HepG2 (cell line): ENCODE measurements at regions not wholly inside any gene's neighbourhood (a gene's known extent, or its start where the extent isn't known, plus 50 kb on each side); places are given as distances from the start of the nearest gene placed in this dataset.

Source experiments
- ATAC-seq: fragments of 200-7000 bp; cut with Tn5 transposase; 3 replicates; pipeline ENCODE4 v1.9.1; 2020; ENCODE audit warnings: mild to moderate bottlenecking, moderate library complexity
- BruUV-seq: library from RNA; stranded (reverse); fragments of 400-500 nt; replicated peaks from 2 replicates; lab custom pipeline; 2021; lab: Mats Ljungman, UMichigan
- CTCF ChIA-PET: fragments of 300-600 bp; formaldehyde crosslinking; extraction: SDS; loops from one replicate; lab custom pipeline; 2021; ENCODE audit warnings: low total read pairs, inconsistent platforms, low intra/inter-chr PET ratio; lab: Yijun Ruan, JAX
- POLR2A ChIA-PET: fragments of 350-600 bp; sonication (Branson Sonifier 250); formaldehyde crosslinking; loops from one replicate; lab custom pipeline; 2020; ENCODE audit warnings: antibody characterized with exemption, inconsistent platforms; lab: Yijun Ruan, JAX
- DNase-seq: peaks from one replicate; pipeline ENCODE4 v3.0.0-alpha.2; 2015; ENCODE audit warnings: low spot score
- FAIRE-seq: peaks from 3 replicates; lab custom pipeline; 2011; peaks lifted over from hg19 to GRCh38; lab: Jason Lieb, UNC
- H2AFZ ChIP-seq: one replicate; pipeline ENCODE4 v1.6.1; 2011; ENCODE audit warnings: low read length, inconsistent platforms
- H3K27ac ChIP-seq: fragments of 300-600 bp; 3 replicates; pipeline ENCODE4 v1.8.0; 2011; ENCODE audit warnings: mixed run types, mild to moderate bottlenecking, mixed read lengths, low read length, inconsistent platforms; ENCODE audit not compliant: insufficient read depth; ENCODE audit errors: extremely low read length
- H3K27me3 ChIP-seq, 2 experiments: fragments of 200-600 bp in 1 of 2; 2 replicates in 1 of 2; 3 replicates in 1 of 2; pipeline versions ENCODE4 v1.6.0 to v1.8.0; 2011; ENCODE audit warnings: low read length in 2 of 2, mild to moderate bottlenecking in 2 of 2, moderate library complexity in 2 of 2, inconsistent platforms in 1 of 2; ENCODE audit not compliant: insufficient read depth in 2 of 2, control insufficient read depth in 1 of 2
- H3K36me3 ChIP-seq, 2 experiments: fragments of 200-600 bp in 1 of 2; replicated peaks in 1 of 2; 2 replicates in 1 of 2; 3 replicates in 1 of 2; pipeline versions ENCODE4 v1.5.1 to v1.8.0; 2011; ENCODE audit warnings: low read length in 2 of 2, inconsistent platforms in 1 of 2; ENCODE audit not compliant: insufficient read depth in 2 of 2, control insufficient read depth in 1 of 2
- H3K4me1 ChIP-seq: 2 replicates; pipeline ENCODE4 v1.5.1; 2012; ENCODE audit warnings: low read length, inconsistent platforms; ENCODE audit not compliant: insufficient read depth
- H3K4me2 ChIP-seq: 2 replicates; pipeline ENCODE4 v1.6.0; 2011; ENCODE audit warnings: low read depth, low read length, inconsistent platforms
- H3K4me3 ChIP-seq, 3 experiments: fragments of 200-600 bp in 1 of 3; sonication (generic), shearing (Covaris generic) in 1 of 3; replicated peaks in 1 of 3; 2 replicates each; pipeline ENCODE4 v1.5.1; 2011 to 2016; ENCODE audit warnings: low read length in 3 of 3, inconsistent platforms in 2 of 3, low read depth in 2 of 3, mild to moderate bottlenecking in 2 of 3, control low read depth in 1 of 3, mixed read lengths in 1 of 3; ENCODE audit not compliant: insufficient read depth in 1 of 3
- H3K79me2 ChIP-seq: one replicate; pipeline ENCODE4 v1.6.1; 2011; ENCODE audit warnings: low read length, inconsistent platforms; ENCODE audit not compliant: insufficient read depth
- H3K9ac ChIP-seq: 2 replicates; pipeline ENCODE4 v1.6.0; 2011; ENCODE audit warnings: mild to moderate bottlenecking, low read depth, low read length, inconsistent platforms; ENCODE audit not compliant: insufficient read depth
- H3K9me3 ChIP-seq: 2 replicates; pipeline ENCODE4 v1.5.1; 2012; ENCODE audit warnings: mild to moderate bottlenecking, low read length
- H4K20me1 ChIP-seq: 2 replicates; pipeline ENCODE4 v1.6.0; 2011; ENCODE audit warnings: inconsistent platforms, mild to moderate bottlenecking, low read length, moderate library complexity; ENCODE audit not compliant: insufficient read depth
- DNMT1 ChIP-seq: sonication (generic); formaldehyde crosslinking; IDR thresholded peaks from 2 replicates; pipeline ENCODE4 v1.5.1; 2020; ENCODE audit warnings: mild to moderate bottlenecking, missing genetic modification reagents
- ELF3 ChIP-seq: IDR thresholded peaks from 2 replicates; pipeline ENCODE4 v1.6.1; 2016; ENCODE audit warnings: missing genetic modification reagents, missing compliant biosample characterization
- ELK4 ChIP-seq: sonication (generic); formaldehyde crosslinking; IDR thresholded peaks from 2 replicates; pipeline ENCODE4 v1.9.0; 2021; ENCODE audit warnings: missing genetic modification reagents, borderline replicate concordance
- GLI4 ChIP-seq: sonication (generic); formaldehyde crosslinking; IDR thresholded peaks from 2 replicates; pipeline ENCODE4 v1.5.1; 2020; ENCODE audit warnings: missing genetic modification reagents, mild to moderate bottlenecking, moderate library complexity, borderline replicate concordance
- KDM4B ChIP-seq: sonication (generic); formaldehyde crosslinking; IDR thresholded peaks from 2 replicates; pipeline ENCODE4 v1.4.0; 2020; ENCODE audit warnings: missing genetic modification reagents
- NFE2L2 ChIP-seq: fragments of 150-350 bp; IDR thresholded peaks from 2 replicates; pipeline ENCODE4 v1.6.1; 2014; ENCODE audit warnings: low read length
- PHF21A ChIP-seq: sonication (generic); formaldehyde crosslinking; IDR thresholded peaks from 2 replicates; pipeline ENCODE4 v1.5.0; 2020; ENCODE audit warnings: mild to moderate bottlenecking, missing genetic modification reagents
- RBFOX2 ChIP-seq: fragments of 200-400 bp; formaldehyde crosslinking; IDR thresholded peaks from 2 replicates; pipeline ENCODE4 v1.6.1; 2017; ENCODE audit warnings: low read depth, mild to moderate bottlenecking, low read length
- REXO4 ChIP-seq: sonication (generic); formaldehyde crosslinking; IDR thresholded peaks from 2 replicates; pipeline ENCODE4 v1.8.0; 2022; ENCODE audit warnings: missing genetic modification reagents, mild to moderate bottlenecking, borderline replicate concordance
- SOX6 ChIP-seq, 2 experiments: fragments of 450-650 bp in 1 of 2; sonication (generic) in 1 of 2; formaldehyde crosslinking in 1 of 2; IDR thresholded peaks; 2 replicates each; pipeline versions ENCODE4 v1.4.0 to v1.6.1; 2017 to 2020; ENCODE audit warnings: antibody characterized with exemption in 1 of 2, mild to moderate bottlenecking in 1 of 2, missing genetic modification reagents in 1 of 2
- TARDBP ChIP-seq: sonication (generic); formaldehyde crosslinking; IDR thresholded peaks from 2 replicates; pipeline ENCODE4 v1.8.0; 2022; ENCODE audit warnings: mild to moderate bottlenecking, missing genetic modification reagents
- ZFP1 ChIP-seq: IDR thresholded peaks from 2 replicates; pipeline ENCODE4 v1.6.1; 2016
- ZFP62 ChIP-seq: sonication (generic); formaldehyde crosslinking; IDR thresholded peaks from 2 replicates; pipeline ENCODE4 v1.4.0; 2020; ENCODE audit warnings: missing genetic modification reagents
- ZNF251 ChIP-seq: sonication (generic); formaldehyde crosslinking; IDR thresholded peaks from 2 replicates; pipeline ENCODE4 v1.9.0; 2021; ENCODE audit warnings: mild to moderate bottlenecking, missing genetic modification reagents
- ZNF558 ChIP-seq: sonication (generic); formaldehyde crosslinking; IDR thresholded peaks from 2 replicates; pipeline ENCODE4 v1.9.0; 2022; ENCODE audit warnings: mild to moderate bottlenecking, missing genetic modification reagents, borderline replicate concordance
- ZNF740 ChIP-seq: sonication (generic); formaldehyde crosslinking; IDR thresholded peaks from 2 replicates; pipeline ENCODE4 v1.4.0; 2020; ENCODE audit warnings: missing genetic modification reagents
- WGBS: methylation state at CpG from one replicate; pipeline ENCODE4 v1.1.6; 2017; ENCODE audit warnings: low lambda C conversion rate; 5-methylcytosine and 5-hydroxymethylcytosine counted together
- in situ Hi-C: cut with HindIII; loops from 2 replicates; pipeline ENCODE4 v1.10.0; 2017; ENCODE audit warnings: low pct_unique_long_range_greater_than_20kb; ENCODE audit not compliant: extremely low pct_ligation_motif_present
- intact Hi-C: fragments of 100-400 bp; cut with micrococcal nuclease; formaldehyde crosslinking; loops from one replicate; pipeline ENCODE4 v1.10.0; 2022; ENCODE audit not compliant: unreplicated experiment
- TF ChIP-seq, protein P1 (sequence below): sonication (generic); formaldehyde crosslinking; IDR thresholded peaks from 2 replicates; pipeline ENCODE4 v1.8.1; 2023; ENCODE audit warnings: mild to moderate bottlenecking, missing genetic modification reagents
- TF ChIP-seq, protein P2 (sequence below): sonication (generic); formaldehyde crosslinking; IDR thresholded peaks from 2 replicates; pipeline ENCODE4 v1.4.0; 2020; ENCODE audit warnings: low read depth, missing genetic modification reagents

- ChIA-PET POLR2A (no interaction called here), CTCF (no interaction called here)
- DNase-seq (no peak), ATAC-seq (no peak), FAIRE-seq (no peak)
- no peaks in the 10 kb centered on the region for H3K79me2 ChIP-seq
- no peak overlapping the region for H2AFZ ChIP-seq
- no peaks in the 10 kb centered on the region for H4K20me1 ChIP-seq
- peaks cover 76% of the 10 kb centered on the region for H3K9me3 ChIP-seq
- no peaks in the 10 kb centered on the region for H3K36me3 ChIP-seq
- H3K9ac ChIP-seq: no peak overlapping the region
- no peak overlapping the region for H3K4me2 ChIP-seq
- H3K4me3 ChIP-seq: no peak overlapping the region
- intact Hi-C loops: no loop called here
- in situ Hi-C loops: no loop called here
- H3K4me1 ChIP-seq: no peaks in the 10 kb centered on the region
- no peaks in the 10 kb centered on the region for H3K27me3 ChIP-seq
- BruUV-seq: no TSS peak
- no peak overlapping the region for H3K27ac ChIP-seq
- TF ChIP-seq GLI4 (CRISPR knock-in tag): no peak
- no peak for TF ChIP-seq ZFP1 (CRISPR knock-in tag)
- TF ChIP-seq NFE2L2: no peak
- TF ChIP-seq SOX6 (IDR thresholded peaks at IDR 0.05): no peak
- TF ChIP-seq SOX6 (CRISPR knock-in tag; IDR thresholded peaks at IDR 0.05): no peak
- TF ChIP-seq DNMT1 (CRISPR knock-in tag): no peak
- no peak for TF ChIP-seq REXO4 (CRISPR knock-in tag)
- TF ChIP-seq ZNF740: no peak
- no peak for TF ChIP-seq ZNF558 (CRISPR knock-in tag)
- no peak for TF ChIP-seq ZNF251 (CRISPR knock-in tag)
- TF ChIP-seq PHF21A: no peak
- TF ChIP-seq KDM4B (CRISPR knock-in tag): no peak
- no peak for TF ChIP-seq ELK4
- no peak for TF ChIP-seq ELF3
- no peak for TF ChIP-seq TARDBP
- TF ChIP-seq, protein P1, sequence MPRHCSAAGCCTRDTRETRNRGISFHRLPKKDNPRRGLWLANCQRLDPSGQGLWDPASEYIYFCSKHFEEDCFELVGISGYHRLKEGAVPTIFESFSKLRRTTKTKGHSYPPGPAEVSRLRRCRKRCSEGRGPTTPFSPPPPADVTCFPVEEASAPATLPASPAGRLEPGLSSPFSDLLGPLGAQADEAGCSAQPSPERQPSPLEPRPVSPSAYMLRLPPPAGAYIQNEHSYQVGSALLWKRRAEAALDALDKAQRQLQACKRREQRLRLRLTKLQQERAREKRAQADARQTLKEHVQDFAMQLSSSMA (CRISPR knock-in tag): no peak
- no peak for TF ChIP-seq RBFOX2
- no peak for TF ChIP-seq ZFP62 (CRISPR knock-in tag)
- TF ChIP-seq, protein P2, sequence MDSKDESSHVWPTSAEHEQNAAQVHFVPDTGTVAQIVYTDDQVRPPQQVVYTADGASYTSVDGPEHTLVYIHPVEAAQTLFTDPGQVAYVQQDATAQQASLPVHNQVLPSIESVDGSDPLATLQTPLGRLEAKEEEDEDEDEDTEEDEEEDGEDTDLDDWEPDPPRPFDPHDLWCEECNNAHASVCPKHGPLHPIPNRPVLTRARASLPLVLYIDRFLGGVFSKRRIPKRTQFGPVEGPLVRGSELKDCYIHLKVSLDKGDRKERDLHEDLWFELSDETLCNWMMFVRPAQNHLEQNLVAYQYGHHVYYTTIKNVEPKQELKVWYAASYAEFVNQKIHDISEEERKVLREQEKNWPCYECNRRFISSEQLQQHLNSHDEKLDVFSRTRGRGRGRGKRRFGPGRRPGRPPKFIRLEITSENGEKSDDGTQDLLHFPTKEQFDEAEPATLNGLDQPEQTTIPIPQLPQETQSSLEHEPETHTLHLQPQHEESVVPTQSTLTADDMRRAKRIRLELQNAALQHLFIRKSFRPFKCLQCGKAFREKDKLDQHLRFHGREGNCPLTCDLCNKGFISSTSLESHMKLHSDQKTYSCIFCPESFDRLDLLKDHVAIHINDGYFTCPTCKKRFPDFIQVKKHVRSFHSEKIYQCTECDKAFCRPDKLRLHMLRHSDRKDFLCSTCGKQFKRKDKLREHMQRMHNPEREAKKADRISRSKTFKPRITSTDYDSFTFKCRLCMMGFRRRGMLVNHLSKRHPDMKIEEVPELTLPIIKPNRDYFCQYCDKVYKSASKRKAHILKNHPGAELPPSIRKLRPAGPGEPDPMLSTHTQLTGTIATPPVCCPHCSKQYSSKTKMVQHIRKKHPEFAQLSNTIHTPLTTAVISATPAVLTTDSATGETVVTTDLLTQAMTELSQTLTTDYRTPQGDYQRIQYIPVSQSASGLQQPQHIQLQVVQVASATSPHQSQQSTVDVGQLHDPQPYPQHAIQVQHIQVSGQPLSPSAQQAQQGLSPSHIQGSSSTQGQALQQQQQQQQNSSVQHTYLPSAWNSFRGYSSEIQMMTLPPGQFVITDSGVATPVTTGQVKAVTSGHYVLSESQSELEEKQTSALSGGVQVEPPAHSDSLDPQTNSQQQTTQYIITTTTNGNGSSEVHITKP (CRISPR knock-in tag): no peak
- WGBS: 0% methylated on average over 2 of the region's 2 CpGs
Measured at GRCh38 chr11:127862406-127862805, 725.0 kb downstream of the ETS1 start.
